ENCODE measurements at regions not wholly inside any gene's neighbourhood (a gene's known extent, or its start where the extent isn't known, plus 50 kb on each side); places are given as distances from the start of the nearest gene placed in this dataset.

- TF ChIP-seq CTCF (IDR thresholded peaks at IDR 0.05): no peak
- no peak for TF ChIP-seq POLR2A (IDR thresholded peaks at IDR 0.05)
Measured at GRCh38 chr10:109587366-109587765, 335.9 kb downstream of the XPNPEP1 start.

Data from ovary (tissue), 3 donors.